Activated CD4-positive, alpha-beta T cell treated with anti-CD3 and anti-CD28 coated beads, Interleukin-2, amount 10 ng/mL, durations not matched to agents 24 days and 14 days (primary cell): ENCODE measurements at regions not wholly inside any gene's neighbourhood (a gene's known extent, or its start where the extent isn't known, plus 50 kb on each side); places are given as distances from the start of the nearest gene placed in this dataset.
"Not testable (repeated sequence)": the region's sequence is repeated elsewhere in the genome, so short reads cannot be mapped to it uniquely, and the experiment has no call there.

Experiments
- DNase-seq: peaks from one replicate; pipeline ENCODE4 v3.0.0; 2022
- H3K27ac Mint-ChIP-seq: one replicate; pipeline ENCODE4 v1.8.0; 2022; ENCODE audit warnings: mild to moderate bottlenecking, mixed read lengths
- H3K27me3 Mint-ChIP-seq: one replicate; pipeline ENCODE4 v1.8.0; 2022; ENCODE audit warnings: mixed read lengths
- H3K36me3 Mint-ChIP-seq: one replicate; pipeline ENCODE4 v1.8.0; 2022; ENCODE audit warnings: low read depth, mild to moderate bottlenecking, mixed read lengths
- H3K4me1 Mint-ChIP-seq: one replicate; pipeline ENCODE4 v1.8.0; 2021; ENCODE audit warnings: mixed read lengths
- H3K4me3 Mint-ChIP-seq: one replicate; pipeline ENCODE4 v1.8.0; 2022; ENCODE audit warnings: mild to moderate bottlenecking, moderate library complexity, mixed read lengths
- H3K9me3 Mint-ChIP-seq: one replicate; pipeline ENCODE4 v1.8.0; 2021; ENCODE audit warnings: mixed read lengths
- intact Hi-C: fragments of 100-400 bp; cut with micrococcal nuclease; formaldehyde crosslinking; loops from one replicate; pipeline ENCODE4 v1.15.1; 2023

DNA sequence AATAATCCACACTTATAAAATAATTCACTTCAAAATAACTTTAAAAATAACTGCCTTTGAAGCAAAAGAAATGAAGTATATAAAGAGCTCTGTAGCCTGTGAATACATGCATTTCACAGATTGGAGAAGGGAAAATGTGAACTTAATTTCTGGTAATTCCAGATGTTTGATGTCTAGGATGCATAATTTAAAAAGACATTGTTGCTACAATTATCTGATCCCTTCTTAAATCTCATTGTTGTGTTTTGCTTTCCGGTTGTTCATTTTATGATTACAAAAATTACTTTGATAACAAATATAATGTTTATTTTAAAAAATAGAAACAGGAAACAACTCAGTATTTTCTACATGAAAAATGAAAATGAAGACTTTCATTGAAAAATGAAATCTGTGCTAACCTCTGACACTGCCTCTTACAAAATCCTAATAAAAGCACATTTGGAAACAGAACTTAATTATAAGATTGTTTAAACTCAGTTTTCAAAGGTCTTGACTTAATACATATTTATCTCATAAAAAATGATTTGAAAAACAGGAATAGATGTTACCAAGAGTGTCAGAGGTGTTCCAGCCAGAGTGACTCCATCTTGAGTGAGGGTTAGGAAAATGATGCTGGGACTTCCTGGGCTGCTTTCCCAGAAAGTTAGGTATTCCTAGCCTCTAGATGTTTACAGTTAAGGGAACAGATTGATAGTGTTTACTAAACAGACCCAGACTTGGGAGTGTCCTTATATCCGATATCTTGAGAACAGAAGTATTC, 516.6 kb upstream of the SEMA3D start:
- no peak overlapping the region for H3K4me3 Mint-ChIP-seq
- H3K27ac Mint-ChIP-seq, result no peak overlapping the region
- intact Hi-C loops, result no loop called here
- H3K4me1 Mint-ChIP-seq, result no peaks in the 10 kb centered on the region
- H3K27me3 Mint-ChIP-seq, result no peaks in the 10 kb centered on the region
- DNase-seq, result no peak
- H3K9me3 Mint-ChIP-seq, result no peaks in the 10 kb centered on the region
- H3K36me3 Mint-ChIP-seq, result no peaks in the 10 kb centered on the region

DNA sequence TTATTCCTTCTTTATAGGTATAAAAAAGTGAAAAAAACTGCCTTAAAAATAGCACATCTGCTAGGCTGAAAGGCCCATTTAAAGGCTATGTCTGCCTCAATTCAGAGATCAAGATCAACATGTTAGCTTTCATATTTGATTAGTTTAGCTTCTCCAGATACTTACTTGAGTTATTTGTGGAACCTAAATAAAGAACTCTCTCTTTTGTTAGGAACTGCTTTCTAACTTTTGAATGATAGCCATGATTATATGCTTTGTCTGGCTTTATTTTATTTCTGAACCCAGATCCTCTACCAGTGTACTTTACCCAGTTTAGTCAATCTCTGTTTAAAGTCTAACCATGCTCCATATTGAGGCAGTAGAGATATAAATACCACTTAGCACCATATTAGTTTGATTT, 515.5 kb upstream of the SEMA3D start:
- intact Hi-C loops, result no loop called here
- Mint-ChIP-seq H3K27me3 (no peaks in the 10 kb centered on the region), H3K4me1 (no peaks in the 10 kb centered on the region), H3K4me3 (no peak overlapping the region), H3K36me3 (no peaks in the 10 kb centered on the region), H3K27ac (no peak overlapping the region), H3K9me3 (no peaks in the 10 kb centered on the region)
- DNase-seq, result no peak

DNA sequence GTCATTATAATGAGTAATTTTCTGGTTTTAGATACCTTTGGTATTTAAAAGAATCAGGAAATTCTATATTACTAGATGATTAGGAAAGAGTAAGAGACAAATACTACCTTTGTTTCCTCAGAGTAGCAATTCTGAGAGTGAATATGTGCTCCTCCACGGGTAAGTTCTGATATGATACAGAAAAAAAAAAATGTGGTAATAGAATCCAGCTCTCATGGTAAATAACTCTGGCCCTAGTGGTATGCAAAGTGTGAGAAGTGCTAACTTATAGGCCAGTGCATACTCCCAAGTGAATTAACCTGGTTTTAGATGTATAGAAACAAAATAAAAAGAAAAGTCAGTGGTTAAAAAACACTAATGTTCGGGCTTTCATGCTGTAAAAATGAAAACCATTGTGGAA, 512.6 kb upstream of the SEMA3D start:
- H3K36me3 Mint-ChIP-seq, result no peaks in the 10 kb centered on the region
- no peaks in the 10 kb centered on the region for H3K9me3 Mint-ChIP-seq
- no peak overlapping the region for H3K27ac Mint-ChIP-seq

DNA sequence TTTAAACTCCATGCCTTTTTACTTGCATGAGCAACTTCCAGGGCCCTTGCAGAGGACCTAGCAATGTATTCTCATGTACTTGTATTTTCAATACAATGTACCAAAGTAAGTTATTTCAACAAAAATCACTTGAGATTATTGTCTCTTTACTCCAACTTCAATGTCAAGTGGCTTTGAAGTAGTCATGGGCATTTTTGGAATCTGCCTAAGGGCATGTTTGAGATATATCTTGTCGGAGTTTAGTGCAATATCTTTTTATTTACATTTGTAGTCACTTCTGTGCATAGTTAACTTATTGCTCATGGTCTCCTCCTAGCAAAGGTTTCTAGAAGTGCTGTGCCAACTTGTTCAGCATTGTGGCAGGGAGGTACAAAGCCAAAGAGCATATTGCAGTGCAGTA, 508.7 kb upstream of the SEMA3D start:
- Mint-ChIP-seq H3K4me3 (no peak overlapping the region), H3K9me3 (no peaks in the 10 kb centered on the region), H3K36me3 (no peaks in the 10 kb centered on the region), H3K4me1 (no peaks in the 10 kb centered on the region), H3K27me3 (no peaks in the 10 kb centered on the region), H3K27ac (no peak overlapping the region)
- no peak for DNase-seq
- intact Hi-C loops, result no loop called here

More for the DNA sequence above, 512.6 kb upstream of the SEMA3D start:
- no peak for DNase-seq
- H3K4me3 Mint-ChIP-seq, result no peak overlapping the region
- H3K27me3 Mint-ChIP-seq, result no peaks in the 10 kb centered on the region
- intact Hi-C loops, result no loop called here
- H3K4me1 Mint-ChIP-seq, result no peaks in the 10 kb centered on the region

DNA sequence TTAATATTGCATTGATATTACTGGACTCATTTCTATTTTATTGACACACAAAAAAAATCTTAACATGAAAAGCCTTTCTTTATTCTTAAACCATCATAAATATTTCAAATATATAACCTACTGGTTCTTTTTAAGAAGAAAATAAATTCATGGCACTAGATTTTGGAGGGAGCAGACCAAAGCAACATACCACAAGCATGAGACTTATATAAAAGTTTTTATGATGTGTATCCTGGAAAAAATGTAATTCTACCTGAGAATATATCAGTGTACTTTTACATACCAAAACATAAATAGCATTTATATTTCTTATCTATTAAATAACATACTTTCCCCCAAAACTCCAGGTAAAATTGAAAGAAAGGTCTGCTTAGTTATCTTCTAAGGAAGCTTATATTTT, 508.2 kb upstream of the SEMA3D start:
- Mint-ChIP-seq H3K36me3 (no peaks in the 10 kb centered on the region), H3K4me1 (no peaks in the 10 kb centered on the region), H3K9me3 (no peaks in the 10 kb centered on the region), H3K27ac (no peak overlapping the region), H3K4me3 (no peak overlapping the region), H3K27me3 (no peaks in the 10 kb centered on the region)
- no peak for DNase-seq
- intact Hi-C loops, result no loop called here

DNA sequence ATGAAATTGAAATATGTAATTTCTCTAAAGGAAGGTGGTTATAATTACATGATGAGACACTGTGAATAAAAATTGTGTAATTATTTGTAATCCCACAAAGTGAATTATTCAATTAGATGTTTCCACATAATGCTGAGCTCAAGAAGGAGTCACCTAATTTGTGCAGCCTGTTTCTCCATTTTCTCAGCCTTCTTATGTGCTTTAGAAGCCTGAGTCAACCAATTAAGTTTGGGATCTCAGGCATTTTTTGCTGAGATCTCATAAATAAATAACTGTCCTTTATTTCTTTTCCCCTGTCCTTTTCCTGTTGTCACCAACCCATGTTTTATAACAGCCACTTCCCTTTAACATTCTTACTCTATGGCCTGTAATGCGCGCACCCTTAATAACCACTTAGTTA, 506.5 kb upstream of the SEMA3D start:
- no peak for DNase-seq
- intact Hi-C loops, result no loop called here
- Mint-ChIP-seq H3K27ac (no peak overlapping the region), H3K9me3 (no peaks in the 10 kb centered on the region), H3K36me3 (no peaks in the 10 kb centered on the region), H3K4me1 (no peaks in the 10 kb centered on the region), H3K4me3 (no peak overlapping the region), H3K27me3 (no peaks in the 10 kb centered on the region)

DNA sequence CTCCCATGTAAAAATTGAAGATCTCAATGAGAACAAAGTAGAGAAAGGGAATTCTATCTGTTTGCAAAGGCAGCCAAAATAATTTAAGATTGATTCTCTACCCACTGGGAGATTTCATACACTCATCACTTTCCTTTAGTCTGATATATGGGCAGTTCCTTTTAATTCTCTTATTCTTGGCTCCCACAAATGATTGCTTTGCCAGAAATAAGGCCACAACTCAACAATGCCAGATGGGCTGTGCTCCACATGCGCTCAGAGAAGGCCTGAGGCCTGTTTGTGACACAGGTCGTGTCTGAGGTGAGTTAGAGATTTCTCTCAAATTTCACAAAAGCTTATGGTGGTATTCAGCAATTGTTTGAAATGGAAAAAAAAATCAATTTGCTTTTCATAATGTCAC, 501.9 kb upstream of the SEMA3D start:
- intact Hi-C loops, result no loop called here
- Mint-ChIP-seq H3K9me3 (peaks cover under 1% of the 10 kb centered on the region), H3K36me3 (no peaks in the 10 kb centered on the region), H3K27ac (no peak overlapping the region), H3K27me3 (no peaks in the 10 kb centered on the region), H3K4me1 (no peaks in the 10 kb centered on the region), H3K4me3 (no peak overlapping the region)
- DNase-seq, result no peak

DNA sequence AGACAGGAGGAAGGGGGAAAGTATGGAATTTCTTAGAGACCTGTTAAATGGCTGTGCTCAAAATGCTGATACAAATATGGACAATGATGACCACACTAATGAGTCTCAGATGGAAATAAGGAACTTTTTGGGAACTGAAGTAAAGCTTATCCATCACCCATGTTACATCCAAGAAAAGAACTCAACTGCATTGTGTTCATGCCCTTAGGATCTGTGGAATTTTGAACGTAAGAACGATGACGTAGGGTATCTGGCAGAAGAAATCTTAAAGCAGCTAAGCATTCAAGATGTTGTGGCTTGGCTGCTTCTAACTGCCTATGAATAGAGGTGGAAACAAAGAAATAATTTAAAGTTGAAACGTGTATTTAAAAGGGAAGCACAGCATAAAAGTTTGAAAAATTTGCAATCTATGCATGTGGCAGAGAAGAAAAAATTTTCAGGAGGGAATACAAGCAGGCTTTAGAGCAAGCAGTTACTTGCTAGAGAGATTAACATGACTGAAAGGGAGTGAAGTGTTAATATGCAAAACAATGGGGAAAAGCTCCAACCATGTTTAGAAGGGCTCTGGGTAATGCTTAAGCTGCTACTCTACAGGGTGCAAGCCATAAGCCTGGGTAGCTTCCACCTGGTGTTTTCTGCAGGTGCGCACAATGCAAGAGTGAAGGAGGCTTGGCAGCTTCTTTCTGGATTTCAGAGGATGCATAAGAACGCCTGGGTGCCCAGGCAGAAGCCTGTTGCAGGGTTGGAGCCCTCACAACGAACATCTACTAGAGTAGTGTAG, 499.7 kb upstream of the SEMA3D start:
- no peaks in the 10 kb centered on the region for H3K27me3 Mint-ChIP-seq
- H3K36me3 Mint-ChIP-seq, result no peaks in the 10 kb centered on the region
- intact Hi-C loops, result no loop called here

DNA sequence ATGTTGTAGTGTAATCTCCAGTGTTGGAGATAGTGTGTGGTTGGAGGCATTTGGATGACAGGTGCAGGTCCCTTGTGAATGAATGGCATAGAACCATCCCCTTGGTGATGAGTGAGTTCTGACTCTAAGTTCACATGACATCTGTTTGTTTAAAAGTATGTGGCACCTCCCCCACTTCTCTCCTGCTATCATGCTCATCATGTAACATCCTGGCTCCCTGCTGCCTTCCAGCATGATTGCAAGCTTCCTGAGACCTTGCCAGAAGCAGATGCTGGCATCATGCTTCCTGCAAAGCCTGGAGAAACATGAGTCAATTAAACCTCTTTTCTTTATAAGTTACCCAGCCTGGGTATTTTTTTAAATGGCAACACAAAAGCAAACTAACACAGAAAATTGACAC, 499.0 kb upstream of the SEMA3D start:
- peaks cover 4% of the 10 kb centered on the region for H3K9me3 Mint-ChIP-seq
- H3K4me3 Mint-ChIP-seq, result no peak overlapping the region
- H3K27me3 Mint-ChIP-seq, result no peaks in the 10 kb centered on the region
- no peaks in the 10 kb centered on the region for H3K4me1 Mint-ChIP-seq
- no peaks in the 10 kb centered on the region for H3K36me3 Mint-ChIP-seq
- no peak overlapping the region for H3K27ac Mint-ChIP-seq
- intact Hi-C loops, result no loop called here
- no peak for DNase-seq

More for the DNA sequence above, 499.7 kb upstream of the SEMA3D start:
- Mint-ChIP-seq H3K4me3 (no peak overlapping the region), H3K27ac (no peak overlapping the region), H3K9me3 (peaks cover 4% of the 10 kb centered on the region), H3K4me1 (no peaks in the 10 kb centered on the region)
- DNase-seq, result no peak

DNA sequence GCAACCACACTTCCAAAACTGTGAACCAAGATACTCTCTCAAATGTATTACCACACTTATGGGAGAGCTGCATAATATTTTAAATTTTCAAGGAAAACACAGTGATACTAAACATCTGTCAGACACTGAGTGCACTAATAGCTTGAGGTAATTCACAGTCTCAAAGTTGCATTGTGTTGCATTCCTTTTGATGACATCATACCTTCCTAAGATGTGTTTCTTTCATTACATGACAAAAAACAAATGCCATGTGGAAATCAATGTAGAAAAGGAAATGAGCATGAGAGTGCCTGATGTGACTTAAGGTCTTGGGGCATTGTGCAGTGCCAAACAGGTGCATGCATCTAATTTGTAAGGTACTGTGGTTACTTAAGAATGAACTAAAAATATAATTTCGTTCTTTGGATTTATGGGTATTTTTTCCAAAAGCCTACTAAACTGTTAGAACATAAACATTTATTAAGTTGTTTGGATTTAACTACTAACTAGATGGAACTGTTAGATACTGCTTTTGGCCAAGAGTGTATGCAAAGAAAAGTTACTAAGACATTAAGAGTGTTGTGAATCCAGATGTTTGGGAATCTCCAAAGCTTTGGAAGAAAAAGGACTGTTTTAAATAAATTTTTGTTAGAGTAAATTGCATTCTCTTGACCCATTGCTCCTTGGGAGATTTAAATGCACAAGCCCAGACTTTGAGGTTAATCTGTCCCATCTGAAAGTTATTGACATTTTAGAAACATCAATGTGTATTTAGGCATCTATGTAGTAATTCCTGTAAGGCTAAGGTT, 496.2 kb upstream of the SEMA3D start:
- no peaks in the 10 kb centered on the region for H3K4me1 Mint-ChIP-seq
- no peaks in the 10 kb centered on the region for H3K27me3 Mint-ChIP-seq
- H3K36me3 Mint-ChIP-seq, result no peaks in the 10 kb centered on the region
- H3K4me3 Mint-ChIP-seq, result no peak overlapping the region
- H3K27ac Mint-ChIP-seq, result no peak overlapping the region
- intact Hi-C loops, result no loop called here
- DNase-seq, result no peak
- H3K9me3 Mint-ChIP-seq, result peaks cover 4% of the 10 kb centered on the region

DNA sequence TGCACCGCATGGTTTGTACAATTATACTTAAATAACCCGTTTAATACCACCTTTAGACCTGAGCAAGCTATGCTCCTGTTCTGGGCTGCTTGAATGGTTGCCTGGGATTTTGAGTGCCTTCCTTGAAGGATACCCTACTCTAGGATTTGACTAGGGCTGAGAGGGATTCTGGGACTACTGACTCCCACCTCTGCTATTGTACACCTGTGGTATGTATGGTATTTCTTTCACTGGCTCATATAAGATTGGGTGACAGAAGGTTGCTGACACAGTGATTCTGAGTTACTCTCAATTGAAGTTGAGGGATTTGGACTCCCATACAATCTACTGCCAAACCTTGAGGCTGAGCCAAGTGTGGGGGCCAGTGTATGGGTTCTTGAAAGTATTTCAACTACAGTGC, 494.4 kb upstream of the SEMA3D start:
- Mint-ChIP-seq H3K27me3 (no peaks in the 10 kb centered on the region), H3K27ac (no peak overlapping the region), H3K4me1 (no peaks in the 10 kb centered on the region), H3K4me3 (no peak overlapping the region), H3K9me3 (peaks cover 4% of the 10 kb centered on the region), H3K36me3 (no peaks in the 10 kb centered on the region)
- intact Hi-C loops, result no loop called here
- no peak for DNase-seq

DNA sequence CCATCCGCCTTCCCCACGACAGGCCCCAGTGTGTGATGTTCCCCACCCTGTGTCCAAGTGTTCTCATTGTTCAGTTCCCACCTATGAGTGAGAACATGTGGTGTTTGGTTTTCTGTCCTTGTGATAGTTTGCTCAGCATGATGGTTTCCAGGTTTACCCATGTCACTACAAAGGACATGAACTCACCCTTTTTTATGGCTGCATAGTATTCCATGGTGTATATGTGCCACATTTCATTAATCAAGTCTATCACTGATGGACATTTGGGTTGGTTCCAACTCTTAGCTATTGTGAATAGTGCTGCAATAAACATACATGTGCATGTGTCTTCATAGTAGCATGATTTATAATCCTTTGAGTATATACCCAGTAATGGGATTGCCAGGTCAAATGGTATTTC, 488.2 kb upstream of the SEMA3D start:
- DNase-seq, intact Hi-C loops, H3K4me3 Mint-ChIP-seq, H3K27me3 Mint-ChIP-seq, H3K36me3 Mint-ChIP-seq, H3K27ac Mint-ChIP-seq, H3K4me1 Mint-ChIP-seq, H3K9me3 Mint-ChIP-seq: not testable (repeated sequence)

DNA sequence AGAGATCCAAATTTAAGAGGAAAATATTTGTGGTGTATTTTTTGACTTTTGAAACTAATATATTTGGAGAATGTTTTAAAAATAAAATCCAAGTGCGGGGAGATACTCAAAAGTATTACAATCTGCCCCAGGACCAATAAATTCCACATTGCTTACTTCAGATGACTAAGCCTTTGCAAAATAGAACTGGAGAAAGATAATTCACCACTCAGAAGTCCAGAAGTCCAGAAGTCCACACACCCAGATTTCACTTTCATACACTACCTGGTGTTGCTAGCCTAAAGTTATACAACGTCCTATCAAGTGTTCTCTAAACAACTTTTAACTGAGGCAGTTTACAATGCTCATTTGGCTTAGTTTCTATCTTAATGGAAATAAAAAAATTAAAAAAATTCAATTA, 487.0 kb upstream of the SEMA3D start:
- Mint-ChIP-seq H3K27me3 (no peaks in the 10 kb centered on the region), H3K27ac (no peak overlapping the region), H3K4me1 (no peaks in the 10 kb centered on the region)

DNA sequence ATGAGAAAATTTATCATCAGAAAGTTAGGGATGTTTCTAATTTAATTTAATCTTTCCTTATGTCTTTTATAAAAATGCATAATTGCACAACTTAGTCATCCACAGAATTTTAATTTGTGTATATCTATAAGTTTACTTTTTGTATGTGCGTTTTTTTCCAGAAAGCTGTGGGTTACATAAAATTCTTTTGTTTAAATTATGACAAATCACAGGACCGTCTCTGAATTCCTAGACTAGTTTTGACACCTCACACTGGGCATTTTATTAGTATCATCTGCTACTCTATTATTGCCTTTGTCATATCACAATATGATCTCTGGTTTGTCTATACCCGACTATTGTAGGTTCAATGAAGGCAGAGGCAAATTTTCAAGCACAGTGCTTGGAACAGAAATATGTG, 482.4 kb upstream of the SEMA3D start:
- Mint-ChIP-seq H3K27me3 (no peaks in the 10 kb centered on the region), H3K4me3 (no peak overlapping the region), H3K36me3 (no peaks in the 10 kb centered on the region), H3K4me1 (no peaks in the 10 kb centered on the region), H3K27ac (no peak overlapping the region), H3K9me3 (no peaks in the 10 kb centered on the region)
- no peak for DNase-seq
- intact Hi-C loops, result no loop called here

More for the DNA sequence above, 487.0 kb upstream of the SEMA3D start:
- DNase-seq, result no peak
- H3K36me3 Mint-ChIP-seq, result no peaks in the 10 kb centered on the region
- no peaks in the 10 kb centered on the region for H3K9me3 Mint-ChIP-seq
- intact Hi-C loops, result no loop called here
- H3K4me3 Mint-ChIP-seq, result no peak overlapping the region
